GM23338 (cell line): ENCODE measurements at regions not wholly inside any gene's neighbourhood (a gene's known extent, or its start where the extent isn't known, plus 50 kb on each side); places are given as distances from the start of the nearest gene placed in this dataset.

Experiments
- ATAC-seq: fragments of 200-7000 bp; cut with Tn5 transposase; 3 replicates; pipeline ENCODE4 v1.9.1; 2020
- DNase-seq: peaks from one replicate; pipeline ENCODE4 v3.0.0-alpha.2; 2015; ENCODE audit warnings: low spot score
- H2AFZ ChIP-seq: fragments of 200-600 bp; sonication (generic); 2 replicates; pipeline ENCODE4 v1.8.0; 2016; ENCODE audit warnings: antibody characterized with exemption, mild to moderate bottlenecking, moderate library complexity
- H3F3A ChIP-seq: fragments of 200-600 bp; sonication (generic); replicated peaks from 2 replicates; pipeline ENCODE4 v1.8.0; 2017; ENCODE audit warnings: antibody characterized with exemption, mixed run types, low read depth
- H3K27ac ChIP-seq: fragments of 200-600 bp; sonication (generic); 2 replicates; pipeline ENCODE4 v1.6.1; 2016; ENCODE audit warnings: low read depth
- H3K27me3 ChIP-seq: fragments of 200-600 bp; sonication (generic); 2 replicates; pipeline ENCODE4 v1.8.0; 2016; ENCODE audit warnings: mild to moderate bottlenecking, mixed run types, moderate library complexity; ENCODE audit not compliant: insufficient read depth
- H3K36me3 ChIP-seq: fragments of 200-600 bp; sonication (generic); 2 replicates; pipeline ENCODE4 v1.8.0; 2016; ENCODE audit warnings: mild to moderate bottlenecking; ENCODE audit not compliant: insufficient read depth
- H3K4me1 ChIP-seq: fragments of 200-600 bp; sonication (generic); 2 replicates; pipeline ENCODE4 v1.8.0; 2016; ENCODE audit warnings: mild to moderate bottlenecking, moderate library complexity; ENCODE audit not compliant: insufficient read depth
- H3K4me2 ChIP-seq: fragments of 200-600 bp; sonication (generic); 2 replicates; pipeline ENCODE4 v1.7.1; 2017; ENCODE audit warnings: mixed run types
- H3K4me3 ChIP-seq: fragments of 200-600 bp; sonication (generic); 2 replicates; pipeline ENCODE4 v1.6.1; 2016; ENCODE audit warnings: mixed run types
- H3K79me2 ChIP-seq: fragments of 200-600 bp; sonication (generic); replicated peaks from 2 replicates; pipeline ENCODE4 v1.8.0; 2017; ENCODE audit warnings: mild to moderate bottlenecking; ENCODE audit not compliant: insufficient read depth
- H3K9me2 ChIP-seq: fragments of 200-600 bp; sonication (generic); 2 replicates; pipeline ENCODE4 v1.8.0; 2017; ENCODE audit not compliant: insufficient read depth
- H4K20me1 ChIP-seq: fragments of 200-600 bp; sonication (generic); replicated peaks from 2 replicates; pipeline ENCODE4 v1.8.0; 2017; ENCODE audit warnings: mild to moderate bottlenecking; ENCODE audit not compliant: insufficient read depth
- H3K27ac Mint-ChIP-seq: 2 replicates; pipeline ENCODE4 v1.8.0; 2020; ENCODE audit warnings: inconsistent platforms, mild to moderate bottlenecking, moderate library complexity, mixed read lengths
- H3K27me3 Mint-ChIP-seq: 3 replicates; pipeline ENCODE4 v1.8.0; 2022; ENCODE audit warnings: low read depth, mild to moderate bottlenecking, moderate library complexity, mixed read lengths, inconsistent platforms; ENCODE audit not compliant: insufficient read depth, poor library complexity
- H3K36me3 Mint-ChIP-seq: 3 replicates; pipeline ENCODE4 v1.8.0; 2021; ENCODE audit warnings: low read depth, mild to moderate bottlenecking, inconsistent platforms, moderate library complexity, mixed read lengths
- H3K4me1 Mint-ChIP-seq: 3 replicates; pipeline ENCODE4 v1.8.0; 2020; ENCODE audit warnings: mild to moderate bottlenecking, inconsistent platforms, mixed read lengths
- H3K4me3 Mint-ChIP-seq: 3 replicates; pipeline ENCODE4 v1.8.0; 2021; ENCODE audit warnings: moderate library complexity, mild to moderate bottlenecking, inconsistent platforms, mixed read lengths
- H3K9me3 Mint-ChIP-seq: 3 replicates; pipeline ENCODE4 v1.8.0; 2020; ENCODE audit warnings: moderate library complexity, mild to moderate bottlenecking, inconsistent platforms, mixed read lengths
- CREB1 ChIP-seq: fragments of 250-450 bp; sonication (Bioruptor Pico); IDR thresholded peaks from 2 replicates; pipeline ENCODE4 v1.5.0; 2020; ENCODE audit warnings: low read depth, mild to moderate bottlenecking, moderate library complexity
- EZH2 ChIP-seq: fragments of 200-600 bp; sonication (generic); IDR thresholded peaks from one replicate; pipeline ENCODE4 v1.8.0; 2017; ENCODE audit warnings: antibody characterized with exemption, mild to moderate bottlenecking, low read depth; ENCODE audit not compliant: unreplicated experiment
- JUNB ChIP-seq: IDR thresholded peaks from one replicate; pipeline ENCODE4 v1.6.1; 2016; ENCODE audit warnings: antibody characterized with exemption; ENCODE audit not compliant: unreplicated experiment
- NANOG ChIP-seq: IDR thresholded peaks from 2 replicates; pipeline ENCODE4 v1.6.1; 2016; ENCODE audit warnings: antibody characterized with exemption, borderline replicate concordance
- POLR2AphosphoS5 ChIP-seq: IDR thresholded peaks from 2 replicates; pipeline ENCODE4 v1.6.1; 2016; ENCODE audit warnings: antibody characterized with exemption, low read depth
- ZNF114 ChIP-seq: fragments of 250-450 bp; sonication (Bioruptor Pico); IDR thresholded peaks from 2 replicates; pipeline ENCODE4 v1.5.0; 2020; ENCODE audit warnings: mild to moderate bottlenecking, moderate library complexity
- TF ChIP-seq, protein P1 (sequence below), 2 experiments: fragments of 200-600 bp in 1 of 2; sonication (generic) in 1 of 2; conservative IDR thresholded peaks; 2 replicates each; pipeline versions ENCODE4 v1.5.1 to v1.6.1; 2016 to 2017; ENCODE audit warnings: antibody characterized with exemption in 2 of 2, low read depth in 2 of 2, mild to moderate bottlenecking in 2 of 2, moderate library complexity in 1 of 2
- TF ChIP-seq, protein P2 (sequence below): IDR thresholded peaks from 2 replicates; pipeline ENCODE4 v1.6.1; 2016; ENCODE audit warnings: antibody characterized with exemption
- TF ChIP-seq, protein P3 (sequence below): fragments of 250-450 bp; sonication (Bioruptor Pico); IDR thresholded peaks from 2 replicates; pipeline ENCODE4 v1.5.0; 2020; ENCODE audit warnings: mild to moderate bottlenecking, moderate library complexity

DNA sequence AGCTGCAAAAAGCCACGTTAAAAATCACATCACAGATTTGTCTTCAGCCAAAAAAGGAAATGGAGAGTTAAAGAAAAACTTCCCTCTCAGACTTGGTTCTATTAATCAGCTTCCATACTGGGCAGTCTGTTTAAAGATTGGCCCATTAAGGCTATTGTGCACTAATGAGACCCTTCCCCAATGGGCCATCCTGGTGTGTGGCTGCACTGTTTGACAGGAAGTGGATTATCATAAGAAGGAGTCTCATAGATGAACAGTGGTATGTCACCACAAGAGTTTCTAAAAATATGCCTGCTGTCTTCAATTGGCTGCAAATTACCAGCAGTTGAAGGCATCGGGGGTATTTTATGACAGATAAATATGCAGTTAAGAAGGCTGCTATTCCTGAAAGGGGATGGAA lies 247.6 kb upstream of the THSD7B start (continued):
- TF ChIP-seq JUNB = no peak
- TF ChIP-seq, protein P1, sequence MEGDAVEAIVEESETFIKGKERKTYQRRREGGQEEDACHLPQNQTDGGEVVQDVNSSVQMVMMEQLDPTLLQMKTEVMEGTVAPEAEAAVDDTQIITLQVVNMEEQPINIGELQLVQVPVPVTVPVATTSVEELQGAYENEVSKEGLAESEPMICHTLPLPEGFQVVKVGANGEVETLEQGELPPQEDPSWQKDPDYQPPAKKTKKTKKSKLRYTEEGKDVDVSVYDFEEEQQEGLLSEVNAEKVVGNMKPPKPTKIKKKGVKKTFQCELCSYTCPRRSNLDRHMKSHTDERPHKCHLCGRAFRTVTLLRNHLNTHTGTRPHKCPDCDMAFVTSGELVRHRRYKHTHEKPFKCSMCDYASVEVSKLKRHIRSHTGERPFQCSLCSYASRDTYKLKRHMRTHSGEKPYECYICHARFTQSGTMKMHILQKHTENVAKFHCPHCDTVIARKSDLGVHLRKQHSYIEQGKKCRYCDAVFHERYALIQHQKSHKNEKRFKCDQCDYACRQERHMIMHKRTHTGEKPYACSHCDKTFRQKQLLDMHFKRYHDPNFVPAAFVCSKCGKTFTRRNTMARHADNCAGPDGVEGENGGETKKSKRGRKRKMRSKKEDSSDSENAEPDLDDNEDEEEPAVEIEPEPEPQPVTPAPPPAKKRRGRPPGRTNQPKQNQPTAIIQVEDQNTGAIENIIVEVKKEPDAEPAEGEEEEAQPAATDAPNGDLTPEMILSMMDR (conservative IDR thresholded peaks at IDR 0.05; ENCODE audit: low read depth in 2 of 2) = no peak
- TF ChIP-seq, protein P2, sequence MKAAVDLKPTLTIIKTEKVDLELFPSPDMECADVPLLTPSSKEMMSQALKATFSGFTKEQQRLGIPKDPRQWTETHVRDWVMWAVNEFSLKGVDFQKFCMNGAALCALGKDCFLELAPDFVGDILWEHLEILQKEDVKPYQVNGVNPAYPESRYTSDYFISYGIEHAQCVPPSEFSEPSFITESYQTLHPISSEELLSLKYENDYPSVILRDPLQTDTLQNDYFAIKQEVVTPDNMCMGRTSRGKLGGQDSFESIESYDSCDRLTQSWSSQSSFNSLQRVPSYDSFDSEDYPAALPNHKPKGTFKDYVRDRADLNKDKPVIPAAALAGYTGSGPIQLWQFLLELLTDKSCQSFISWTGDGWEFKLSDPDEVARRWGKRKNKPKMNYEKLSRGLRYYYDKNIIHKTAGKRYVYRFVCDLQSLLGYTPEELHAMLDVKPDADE = no peak

DNA sequence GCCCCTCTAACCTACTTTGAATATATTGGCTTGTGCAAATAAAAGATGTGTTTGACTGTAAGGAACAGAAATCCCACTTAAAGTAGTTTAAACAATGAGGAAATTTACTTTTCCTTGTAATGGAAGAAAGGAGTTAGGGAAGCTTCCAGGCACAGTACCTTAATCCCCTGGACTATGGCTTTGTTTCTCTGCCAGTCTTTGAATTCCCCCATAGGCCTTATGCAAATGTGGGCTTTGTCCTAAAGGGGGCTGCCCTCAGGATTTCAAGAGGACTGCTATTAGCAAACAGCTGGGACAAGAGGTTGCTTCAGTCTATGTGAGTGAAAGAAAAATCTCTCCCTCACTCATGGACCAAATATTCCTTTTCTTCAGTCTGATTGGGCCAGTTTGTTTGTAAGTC lies 255.1 kb upstream of the THSD7B start:
- H3K4me3 Mint-ChIP-seq = no peak overlapping the region
- H3K9me3 Mint-ChIP-seq = no peaks in the 10 kb centered on the region; the same call in 2 of the 3 replicates
- Histone ChIP-seq H3K4me1 (peaks cover 13% of the 10 kb centered on the region), H3K27me3 (peaks cover 88% of the 10 kb centered on the region), H3K4me2 (no peak overlapping the region), H3K27ac (no peak overlapping the region), H4K20me1 (peaks cover 5% of the 10 kb centered on the region; the same call in 1 of the 2 replicates), H3K79me2 (no peaks in the 10 kb centered on the region), H3F3A (no peaks in the 10 kb centered on the region), H3K36me3 (no peaks in the 10 kb centered on the region), H2AFZ (no peak overlapping the region), H3K4me3 (no peak overlapping the region), H3K9me2 (no peaks in the 10 kb centered on the region)
- TF ChIP-seq EZH2 = no peak
- TF ChIP-seq, protein P3, sequence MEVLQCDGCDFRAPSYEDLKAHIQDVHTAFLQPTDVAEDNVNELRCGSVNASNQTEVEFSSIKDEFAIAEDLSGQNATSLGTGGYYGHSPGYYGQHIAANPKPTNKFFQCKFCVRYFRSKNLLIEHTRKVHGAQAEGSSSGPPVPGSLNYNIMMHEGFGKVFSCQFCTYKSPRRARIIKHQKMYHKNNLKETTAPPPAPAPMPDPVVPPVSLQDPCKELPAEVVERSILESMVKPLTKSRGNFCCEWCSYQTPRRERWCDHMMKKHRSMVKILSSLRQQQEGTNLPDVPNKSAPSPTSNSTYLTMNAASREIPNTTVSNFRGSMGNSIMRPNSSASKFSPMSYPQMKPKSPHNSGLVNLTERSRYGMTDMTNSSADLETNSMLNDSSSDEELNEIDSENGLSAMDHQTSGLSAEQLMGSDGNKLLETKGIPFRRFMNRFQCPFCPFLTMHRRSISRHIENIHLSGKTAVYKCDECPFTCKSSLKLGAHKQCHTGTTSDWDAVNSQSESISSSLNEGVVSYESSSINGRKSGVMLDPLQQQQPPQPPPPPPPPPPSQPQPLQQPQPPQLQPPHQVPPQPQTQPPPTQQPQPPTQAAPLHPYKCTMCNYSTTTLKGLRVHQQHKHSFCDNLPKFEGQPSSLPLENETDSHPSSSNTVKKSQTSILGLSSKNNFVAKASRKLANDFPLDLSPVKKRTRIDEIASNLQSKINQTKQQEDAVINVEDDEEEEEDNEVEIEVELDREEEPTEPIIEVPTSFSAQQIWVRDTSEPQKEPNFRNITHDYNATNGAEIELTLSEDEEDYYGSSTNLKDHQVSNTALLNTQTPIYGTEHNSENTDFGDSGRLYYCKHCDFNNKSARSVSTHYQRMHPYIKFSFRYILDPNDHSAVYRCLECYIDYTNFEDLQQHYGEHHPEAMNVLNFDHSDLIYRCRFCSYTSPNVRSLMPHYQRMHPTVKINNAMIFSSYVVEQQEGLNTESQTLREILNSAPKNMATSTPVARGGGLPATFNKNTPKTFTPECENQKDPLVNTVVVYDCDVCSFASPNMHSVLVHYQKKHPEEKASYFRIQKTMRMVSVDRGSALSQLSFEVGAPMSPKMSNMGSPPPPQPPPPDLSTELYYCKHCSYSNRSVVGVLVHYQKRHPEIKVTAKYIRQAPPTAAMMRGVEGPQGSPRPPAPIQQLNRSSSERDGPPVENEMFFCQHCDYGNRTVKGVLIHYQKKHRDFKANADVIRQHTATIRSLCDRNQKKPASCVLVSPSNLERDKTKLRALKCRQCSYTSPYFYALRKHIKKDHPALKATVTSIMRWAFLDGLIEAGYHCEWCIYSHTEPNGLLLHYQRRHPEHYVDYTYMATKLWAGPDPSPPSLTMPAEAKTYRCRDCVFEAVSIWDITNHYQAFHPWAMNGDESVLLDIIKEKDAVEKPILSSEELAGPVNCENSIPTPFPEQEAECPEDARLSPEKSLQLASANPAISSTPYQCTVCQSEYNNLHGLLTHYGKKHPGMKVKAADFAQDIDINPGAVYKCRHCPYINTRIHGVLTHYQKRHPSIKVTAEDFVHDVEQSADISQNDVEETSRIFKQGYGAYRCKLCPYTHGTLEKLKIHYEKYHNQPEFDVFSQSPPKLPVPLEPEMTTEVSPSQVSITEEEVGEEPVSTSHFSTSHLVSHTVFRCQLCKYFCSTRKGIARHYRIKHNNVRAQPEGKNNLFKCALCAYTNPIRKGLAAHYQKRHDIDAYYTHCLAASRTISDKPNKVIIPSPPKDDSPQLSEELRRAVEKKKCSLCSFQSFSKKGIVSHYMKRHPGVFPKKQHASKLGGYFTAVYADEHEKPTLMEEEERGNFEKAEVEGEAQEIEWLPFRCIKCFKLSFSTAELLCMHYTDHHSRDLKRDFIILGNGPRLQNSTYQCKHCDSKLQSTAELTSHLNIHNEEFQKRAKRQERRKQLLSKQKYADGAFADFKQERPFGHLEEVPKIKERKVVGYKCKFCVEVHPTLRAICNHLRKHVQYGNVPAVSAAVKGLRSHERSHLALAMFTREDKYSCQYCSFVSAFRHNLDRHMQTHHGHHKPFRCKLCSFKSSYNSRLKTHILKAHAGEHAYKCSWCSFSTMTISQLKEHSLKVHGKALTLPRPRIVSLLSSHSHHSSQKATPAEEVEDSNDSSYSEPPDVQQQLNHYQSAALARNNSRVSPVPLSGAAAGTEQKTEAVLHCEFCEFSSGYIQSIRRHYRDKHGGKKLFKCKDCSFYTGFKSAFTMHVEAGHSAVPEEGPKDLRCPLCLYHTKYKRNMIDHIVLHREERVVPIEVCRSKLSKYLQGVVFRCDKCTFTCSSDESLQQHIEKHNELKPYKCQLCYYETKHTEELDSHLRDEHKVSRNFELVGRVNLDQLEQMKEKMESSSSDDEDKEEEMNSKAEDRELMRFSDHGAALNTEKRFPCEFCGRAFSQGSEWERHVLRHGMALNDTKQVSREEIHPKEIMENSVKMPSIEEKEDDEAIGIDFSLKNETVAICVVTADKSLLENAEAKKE (CRISPR knock-in tag) = 0 out of 2 replicates have a peak, but pooled peaks have one; percentile 22
- TF ChIP-seq CREB1 (CRISPR knock-in tag) = 0 out of 2 replicates have a peak, but pooled peaks have one; percentile 7
- 0 out of 2 replicates have a peak, but pooled peaks have one; percentile 37 for TF ChIP-seq ZNF114
- no peak for TF ChIP-seq NANOG
- TF ChIP-seq POLR2AphosphoS5 = peak; percentile 41; the same call in 1 of the 2 replicates
- TF ChIP-seq, protein P1 (conservative IDR thresholded peaks at IDR 0.05; ENCODE audit: low read depth in 2 of 2) = no peak
- peaks cover 27% of the 10 kb centered on the region for H3K4me1 Mint-ChIP-seq
- H3K27me3 Mint-ChIP-seq = peaks cover 35% of the 10 kb centered on the region
- H3K36me3 Mint-ChIP-seq = no peaks in the 10 kb centered on the region
- ATAC-seq (peak; percentile 98), DNase-seq (peak; percentile 87)
- H3K27ac Mint-ChIP-seq = no peak overlapping the region
